HG03064 (cell line): ENCODE measurements at regions not wholly inside any gene's neighbourhood (a gene's known extent, or its start where the extent isn't known, plus 50 kb on each side); places are given as distances from the start of the nearest gene placed in this dataset.
"Not testable (repeated sequence)": the region's sequence is repeated elsewhere in the genome, so short reads cannot be mapped to it uniquely, and the experiment has no call there.

ENCODE experiments used
- ATAC-seq: cut with Tn5 transposase; IDR thresholded peaks from one replicate; pipeline ENCODE4 v1.9.1; 2021; ENCODE audit warnings: low read depth; ENCODE audit not compliant: unreplicated experiment

DNA sequence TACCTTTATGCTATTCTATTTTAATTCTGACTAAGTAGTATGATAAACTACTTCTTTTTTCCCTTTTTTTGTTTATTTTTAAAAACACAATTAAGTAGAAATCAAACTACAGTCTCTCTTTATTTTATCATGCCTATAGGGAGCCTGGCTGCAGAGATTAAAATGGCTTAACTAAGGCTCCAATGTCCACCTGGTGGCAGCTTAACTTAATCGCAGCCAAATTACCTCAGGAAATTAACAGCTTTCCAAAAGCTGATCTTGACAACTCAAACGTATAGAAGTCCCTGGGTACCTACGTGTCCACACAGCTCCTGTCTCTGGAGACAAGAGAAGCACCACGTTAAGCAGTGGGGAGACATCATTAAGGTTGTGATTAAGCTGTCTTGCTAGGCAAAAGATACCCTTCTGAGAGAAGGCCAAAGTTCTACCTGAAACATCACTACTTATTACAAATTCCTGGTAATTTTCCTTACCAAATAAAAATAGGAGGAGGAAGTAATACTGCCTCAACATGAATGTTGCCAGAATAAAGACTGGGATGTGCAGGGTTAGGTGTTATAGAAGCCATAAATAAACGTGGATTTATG, 63.2 kb upstream of the SNX19 start:
- no peak for ATAC-seq

DNA sequence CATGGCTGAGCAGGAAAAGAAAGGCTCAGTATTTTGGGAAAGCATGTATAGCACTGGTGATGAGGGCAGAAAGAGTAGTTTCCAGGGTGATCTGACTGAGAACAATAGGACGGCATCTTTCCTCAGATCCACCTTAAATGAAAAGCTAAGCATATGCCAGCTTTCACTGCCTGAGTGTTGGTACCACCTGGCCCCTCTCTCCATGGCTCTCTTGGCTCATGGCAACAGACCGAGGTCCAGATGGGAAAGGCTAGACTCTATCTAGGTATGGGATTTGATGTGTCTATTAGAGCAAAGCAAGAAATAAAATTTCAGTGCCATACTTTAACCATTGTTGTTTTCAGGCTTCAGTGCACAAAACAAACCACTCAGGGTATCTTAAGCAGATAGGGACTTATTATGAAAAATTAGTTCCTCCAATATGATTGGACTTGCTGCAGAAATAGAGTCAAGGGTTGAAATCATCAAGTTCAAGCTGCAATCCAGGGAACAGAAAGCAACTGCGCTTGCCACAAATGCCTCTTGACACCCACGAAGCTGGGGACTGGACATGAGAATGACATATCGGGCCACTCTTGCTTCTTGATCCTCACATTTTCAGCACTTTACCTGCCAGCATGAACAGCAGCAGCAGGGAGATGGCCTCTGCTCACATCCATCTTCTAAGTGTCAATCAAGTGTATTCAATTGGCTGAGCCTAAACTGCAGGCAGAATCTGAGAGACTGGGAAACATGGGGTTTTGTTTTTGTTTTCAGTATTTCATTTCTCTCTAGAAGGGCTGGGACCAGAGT, 64.0 kb upstream of the SNX19 start:
- no peak for ATAC-seq

DNA sequence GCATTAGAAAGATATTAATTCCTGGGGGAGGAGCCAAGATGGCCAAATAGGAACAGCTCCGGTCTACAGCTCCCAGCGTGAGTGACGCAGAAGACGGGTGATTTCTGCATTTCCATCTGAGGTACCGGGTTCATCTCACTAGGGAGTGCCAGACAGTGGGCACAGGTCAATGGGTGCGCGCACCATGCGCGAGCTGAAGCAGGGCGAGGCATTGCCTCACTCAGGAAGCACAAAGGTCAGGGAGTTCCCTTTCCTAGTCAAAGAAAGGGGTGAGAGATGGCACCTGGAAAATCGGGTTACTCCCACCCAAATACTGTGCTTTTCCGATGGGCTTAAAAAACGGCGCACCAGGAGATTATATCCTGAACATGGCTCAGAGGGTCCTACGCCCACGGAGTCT, 68.0 kb upstream of the SNX19 start:
- not testable (repeated sequence) for ATAC-seq

GRCh38 chr11:130992788-130993187, 76.5 kb upstream of the SNX19 start:
- no peak for ATAC-seq

DNA sequence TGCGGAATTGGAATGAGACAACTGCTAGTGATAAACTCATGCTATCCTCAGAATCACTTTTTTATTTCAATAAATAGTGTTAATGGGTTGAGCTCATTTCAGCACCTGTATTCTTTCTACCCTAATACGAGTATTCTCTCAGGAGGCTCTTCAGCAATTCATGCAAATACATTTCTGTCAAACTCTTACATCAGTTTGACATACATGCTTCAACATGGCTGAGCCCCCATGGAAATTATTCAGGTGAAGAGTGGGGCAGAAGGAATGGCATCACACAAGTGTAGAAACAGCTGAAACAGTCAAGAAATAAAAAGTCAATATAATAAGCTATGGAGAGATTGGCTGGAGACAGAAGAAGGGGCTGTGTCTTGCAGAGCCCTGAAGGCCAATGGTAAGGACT, 77.8 kb upstream of the SNX19 start:
- no peak for ATAC-seq

DNA sequence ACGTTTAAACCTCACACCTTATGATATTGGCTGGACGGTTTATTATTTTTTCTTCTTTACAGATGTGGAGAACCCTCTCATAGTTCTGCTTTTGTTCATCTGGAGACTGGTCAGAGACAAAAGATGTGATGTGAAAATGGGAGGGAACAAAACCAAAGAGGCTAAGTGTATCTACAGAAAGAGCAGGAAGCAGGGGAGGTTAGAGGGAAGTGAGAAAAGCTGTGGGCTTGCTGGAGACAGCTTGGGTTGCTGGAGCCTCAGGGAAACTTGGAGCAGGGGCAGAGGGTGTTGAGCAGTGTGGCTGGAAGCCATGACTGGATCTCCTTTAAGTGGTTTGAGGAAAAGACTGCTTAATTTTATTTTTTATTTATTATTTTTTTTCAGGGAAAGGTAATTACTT, 79.0 kb upstream of the SNX19 start:
- ATAC-seq = no peak

GRCh38 chr11:130997278-130997677, 81.0 kb upstream of the SNX19 start:
- no peak for ATAC-seq

DNA sequence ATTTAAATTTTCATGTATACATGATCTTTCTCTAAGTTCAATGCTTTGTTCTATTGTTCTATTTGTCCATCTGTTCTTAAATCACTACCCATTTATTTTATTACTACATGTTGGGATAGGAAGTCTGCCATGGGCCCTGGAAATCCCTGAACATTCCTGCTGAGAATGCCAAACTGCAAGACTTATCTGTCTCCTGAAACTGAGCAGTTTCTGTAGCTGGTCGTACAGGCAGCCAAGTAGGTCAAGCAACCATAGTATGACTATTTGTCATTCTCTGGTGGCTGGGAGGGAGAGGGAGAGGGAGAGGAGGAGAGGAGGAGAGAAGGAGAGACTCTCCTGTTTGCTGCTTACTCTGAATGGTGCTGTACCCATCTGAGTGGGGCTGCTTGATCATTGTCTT, 82.8 kb upstream of the SNX19 start:
- ATAC-seq = no peak

- ATAC-seq = no peak
Measured at GRCh38 chr11:130999992-131000770, 83.9 kb upstream of the SNX19 start.

DNA sequence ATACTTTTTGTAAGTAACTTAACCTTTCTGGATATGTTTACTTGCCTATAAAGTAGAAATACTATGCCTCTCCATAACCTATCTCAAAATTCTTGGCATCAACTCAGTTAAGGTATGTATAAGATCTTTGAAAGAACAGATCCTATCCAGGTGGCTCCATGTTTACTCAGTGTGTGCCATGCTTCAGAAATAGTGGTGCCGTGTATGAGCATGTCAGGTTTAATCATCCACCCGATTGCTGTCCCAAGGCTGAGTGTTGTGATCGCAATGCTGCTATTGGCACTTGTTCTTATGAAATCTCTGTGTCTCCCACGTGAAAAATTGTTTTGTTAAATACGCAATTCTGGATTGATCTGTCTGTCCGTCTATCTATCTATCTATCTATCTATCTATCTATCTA, 85.9 kb upstream of the SNX19 start:
- ATAC-seq = no peak

- ATAC-seq = no peak
Measured at GRCh38 chr11:131005829-131006228, 89.5 kb upstream of the SNX19 start.

- ATAC-seq = no peak
Measured at GRCh38 chr11:131025020-131025419, 108.7 kb upstream of the SNX19 start.

DNA sequence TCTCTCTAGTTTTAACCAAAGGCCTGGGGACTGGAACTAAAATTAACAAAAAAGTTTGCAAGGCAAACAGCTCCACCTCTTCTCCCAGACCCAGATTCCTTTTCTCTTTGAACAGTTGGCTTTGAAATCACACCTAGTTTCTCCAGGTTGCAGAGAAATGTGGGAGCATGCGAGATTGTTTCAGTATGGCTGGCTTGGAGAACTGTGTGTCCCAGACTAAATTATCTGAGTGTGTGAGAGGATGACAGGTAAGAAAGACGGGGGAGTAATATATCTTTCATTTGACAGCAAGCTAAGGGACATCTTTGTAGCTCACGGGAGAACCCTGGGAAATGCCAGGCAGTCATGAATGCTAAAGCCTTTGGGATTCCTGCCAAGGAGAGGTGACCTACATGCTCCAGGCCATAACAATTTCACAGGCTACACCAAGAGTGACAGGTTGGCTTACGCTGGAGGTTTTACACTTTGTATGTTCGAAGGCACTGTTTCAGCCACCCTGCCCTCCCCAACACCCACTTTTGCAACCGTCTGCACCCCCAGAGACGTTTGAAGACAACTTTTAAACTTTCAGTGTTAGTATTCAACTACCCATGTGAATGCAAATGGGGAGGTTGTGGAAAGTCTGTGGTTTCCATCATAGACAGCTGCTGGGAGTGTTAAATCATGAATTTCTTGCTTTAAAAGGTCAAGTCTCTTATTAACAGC, 109.3 kb upstream of the SNX19 start:
- ATAC-seq = no peak

- no peak for ATAC-seq
Measured at GRCh38 chr11:131027491-131027890, 111.2 kb upstream of the SNX19 start.

GRCh38 chr11:131033151-131033651, 116.9 kb upstream of the SNX19 start:
- no peak for ATAC-seq

GRCh38 chr11:131036514-131036913, 120.2 kb upstream of the SNX19 start:
- no peak for ATAC-seq

DNA sequence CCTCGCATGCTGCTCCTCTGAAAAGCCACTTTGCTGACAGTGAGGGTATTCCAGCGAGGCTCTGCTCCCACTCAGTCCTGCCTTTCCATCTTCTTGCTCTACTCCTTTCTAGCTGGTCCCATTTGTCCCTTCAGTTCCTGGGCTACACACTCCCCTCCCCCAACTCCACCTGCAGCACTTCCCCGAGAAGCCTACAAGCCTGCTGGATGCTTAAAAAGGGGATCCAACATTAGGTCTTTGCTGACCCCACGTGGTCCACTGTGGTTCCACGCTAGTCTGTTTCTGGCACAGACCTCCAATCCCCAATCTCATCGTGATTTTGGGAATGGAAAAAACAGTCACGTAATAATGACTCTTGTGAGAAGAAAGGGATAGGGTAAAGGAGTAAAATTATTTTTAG, 121.6 kb upstream of the SNX19 start:
- no peak for ATAC-seq

- no peak for ATAC-seq
Measured at GRCh38 chr11:131038597-131038996, 122.3 kb upstream of the SNX19 start.

DNA sequence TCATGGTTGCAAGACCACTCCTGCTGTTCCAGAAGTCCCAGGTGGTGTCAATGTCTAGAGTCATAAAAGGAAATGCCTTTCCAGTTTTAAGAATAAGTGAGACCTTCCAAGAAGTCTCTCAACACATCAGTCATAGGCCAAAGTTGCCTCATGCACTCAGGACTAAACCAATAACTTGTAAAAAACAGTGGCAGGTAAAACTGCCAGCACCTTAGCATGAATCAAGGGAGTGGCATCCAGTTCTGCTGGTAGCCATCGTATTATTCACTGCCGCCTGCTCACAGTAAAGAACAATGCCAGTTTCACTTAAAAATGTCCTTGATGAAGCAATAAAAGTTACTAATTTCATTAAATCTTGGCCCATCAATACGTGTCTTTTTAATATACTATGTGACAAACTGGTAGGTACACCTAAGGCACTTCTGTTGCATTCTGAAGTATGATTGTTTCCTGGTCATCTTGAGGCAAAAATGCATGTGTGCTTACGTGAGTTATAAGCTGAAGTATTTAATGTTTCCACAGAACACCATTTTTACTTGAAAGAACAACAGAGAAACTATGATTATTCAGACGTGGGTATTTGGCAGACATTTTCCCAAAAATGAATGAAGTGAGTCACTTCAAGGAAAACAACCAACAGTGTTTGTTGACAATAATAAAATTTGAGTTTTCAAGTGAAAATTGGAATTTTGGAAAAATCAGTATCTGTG, 125.2 kb upstream of the SNX19 start:
- ATAC-seq = no peak

DNA sequence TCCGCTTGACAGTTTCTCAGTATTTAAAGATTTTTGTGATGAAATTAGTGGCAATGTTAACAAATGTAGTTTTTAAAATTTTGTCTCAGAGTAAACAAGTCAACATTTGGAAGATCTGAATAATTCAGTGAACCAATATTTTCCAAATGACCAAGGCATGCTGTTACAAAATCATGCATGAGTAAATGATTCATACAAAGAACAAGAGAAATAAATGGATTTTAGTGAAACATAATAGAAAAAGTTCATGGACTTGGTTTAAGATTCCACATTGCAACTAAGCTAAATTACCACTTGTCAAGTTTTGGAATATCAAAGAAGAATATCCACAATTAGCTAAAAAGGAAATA, 125.7 kb upstream of the SNX19 start:
- ATAC-seq = no peak
